ENCODE measurements at regions not wholly inside any gene's neighbourhood (a gene's known extent, or its start where the extent isn't known, plus 50 kb on each side); places are given as distances from the start of the nearest gene placed in this dataset.

DNA sequence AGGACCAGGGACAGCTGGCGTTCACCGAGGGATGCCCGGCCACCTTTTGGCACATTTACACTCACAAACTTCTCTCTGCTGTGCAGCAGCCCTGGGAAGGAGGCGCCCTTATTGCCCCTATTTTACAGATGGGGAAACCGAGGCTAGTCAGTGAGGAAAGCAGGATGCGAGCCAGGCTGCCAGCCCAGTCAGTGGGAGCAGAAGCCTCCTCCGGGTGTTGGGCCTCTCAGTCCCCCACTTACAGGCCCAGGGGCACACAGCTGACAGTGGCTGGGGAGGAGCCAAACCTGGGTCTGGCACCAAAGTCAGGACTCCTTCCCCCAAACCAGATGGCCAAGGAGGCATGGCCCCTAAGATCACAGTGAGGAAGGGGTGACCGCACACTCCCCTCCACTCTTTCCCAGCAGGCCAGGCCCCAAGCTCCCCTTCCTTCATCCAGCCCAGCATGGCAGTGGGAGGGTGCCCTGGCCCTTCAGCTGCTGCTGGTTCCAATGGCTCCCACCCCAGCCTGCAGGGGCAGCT lies 121.4 kb upstream of the ANO1 start:
- TF ChIP-seq, protein P1, sequence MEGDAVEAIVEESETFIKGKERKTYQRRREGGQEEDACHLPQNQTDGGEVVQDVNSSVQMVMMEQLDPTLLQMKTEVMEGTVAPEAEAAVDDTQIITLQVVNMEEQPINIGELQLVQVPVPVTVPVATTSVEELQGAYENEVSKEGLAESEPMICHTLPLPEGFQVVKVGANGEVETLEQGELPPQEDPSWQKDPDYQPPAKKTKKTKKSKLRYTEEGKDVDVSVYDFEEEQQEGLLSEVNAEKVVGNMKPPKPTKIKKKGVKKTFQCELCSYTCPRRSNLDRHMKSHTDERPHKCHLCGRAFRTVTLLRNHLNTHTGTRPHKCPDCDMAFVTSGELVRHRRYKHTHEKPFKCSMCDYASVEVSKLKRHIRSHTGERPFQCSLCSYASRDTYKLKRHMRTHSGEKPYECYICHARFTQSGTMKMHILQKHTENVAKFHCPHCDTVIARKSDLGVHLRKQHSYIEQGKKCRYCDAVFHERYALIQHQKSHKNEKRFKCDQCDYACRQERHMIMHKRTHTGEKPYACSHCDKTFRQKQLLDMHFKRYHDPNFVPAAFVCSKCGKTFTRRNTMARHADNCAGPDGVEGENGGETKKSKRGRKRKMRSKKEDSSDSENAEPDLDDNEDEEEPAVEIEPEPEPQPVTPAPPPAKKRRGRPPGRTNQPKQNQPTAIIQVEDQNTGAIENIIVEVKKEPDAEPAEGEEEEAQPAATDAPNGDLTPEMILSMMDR (IDR thresholded peaks at IDR 0.05), result no peak
- TF ChIP-seq POLR2A (IDR thresholded peaks at IDR 0.05), result no peak

Data from testis (tissue), 2 donors.